ENCODE measurements at regions not wholly inside any gene's neighbourhood (a gene's known extent, or its start where the extent isn't known, plus 50 kb on each side); places are given as distances from the start of the nearest gene placed in this dataset.

DNA sequence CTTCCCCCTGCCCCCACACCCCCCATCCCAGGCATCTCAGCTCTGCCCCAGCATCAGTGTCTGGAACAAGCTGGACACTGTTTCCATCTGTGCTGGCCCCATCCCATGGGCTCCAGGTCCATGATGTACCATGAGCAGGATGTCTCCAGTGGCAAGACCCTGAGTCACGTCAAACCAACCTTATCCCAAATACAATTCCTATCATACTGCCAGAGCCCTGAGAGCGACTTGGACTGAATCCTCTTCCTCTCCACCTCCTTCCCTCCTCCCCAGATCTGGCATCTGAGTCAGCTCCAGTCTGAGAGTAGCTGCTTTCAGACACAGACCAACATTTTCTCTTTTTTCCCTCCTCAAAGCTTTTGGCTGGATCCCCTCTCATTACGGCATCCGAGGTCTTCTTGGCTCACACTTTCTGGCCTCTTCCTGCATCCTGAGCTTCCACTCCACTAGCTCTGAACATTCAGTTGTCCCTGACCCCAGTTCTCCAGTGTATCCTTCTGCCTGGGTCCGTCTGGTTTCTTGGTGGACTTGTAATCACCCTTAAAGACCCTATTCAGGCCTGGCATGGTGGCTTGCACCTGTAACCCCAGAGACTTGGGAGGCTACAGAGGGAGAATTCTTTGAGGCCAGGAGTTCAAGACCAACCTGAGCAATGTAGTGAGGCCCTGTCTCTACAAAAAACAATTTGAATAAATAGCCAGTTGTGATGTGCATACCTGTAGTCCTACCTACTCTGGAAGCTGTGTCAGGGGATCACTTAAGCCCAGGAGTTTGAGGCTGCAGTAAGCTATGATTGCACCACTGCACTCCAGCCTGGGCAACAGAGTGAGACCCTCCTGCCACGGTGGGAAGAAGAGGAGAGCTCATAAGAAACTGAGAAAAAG, 68.3 kb downstream of the ACKR3 start:
- Histone ChIP-seq H3K27me3 (no peaks in the 10 kb centered on the region), H3K4me3 (no peak overlapping the region), H3K36me3 (no peaks in the 10 kb centered on the region), H3K27ac (no peak overlapping the region), H3K4me1 (no peaks in the 10 kb centered on the region), H3K9ac (ENCODE audit: low read depth in 2 of 2, low read length in 2 of 2) (no peak overlapping the region), H3K9me3 (no peaks in the 10 kb centered on the region)
- DNase-seq, result no peak
- TF ChIP-seq, protein P1, sequence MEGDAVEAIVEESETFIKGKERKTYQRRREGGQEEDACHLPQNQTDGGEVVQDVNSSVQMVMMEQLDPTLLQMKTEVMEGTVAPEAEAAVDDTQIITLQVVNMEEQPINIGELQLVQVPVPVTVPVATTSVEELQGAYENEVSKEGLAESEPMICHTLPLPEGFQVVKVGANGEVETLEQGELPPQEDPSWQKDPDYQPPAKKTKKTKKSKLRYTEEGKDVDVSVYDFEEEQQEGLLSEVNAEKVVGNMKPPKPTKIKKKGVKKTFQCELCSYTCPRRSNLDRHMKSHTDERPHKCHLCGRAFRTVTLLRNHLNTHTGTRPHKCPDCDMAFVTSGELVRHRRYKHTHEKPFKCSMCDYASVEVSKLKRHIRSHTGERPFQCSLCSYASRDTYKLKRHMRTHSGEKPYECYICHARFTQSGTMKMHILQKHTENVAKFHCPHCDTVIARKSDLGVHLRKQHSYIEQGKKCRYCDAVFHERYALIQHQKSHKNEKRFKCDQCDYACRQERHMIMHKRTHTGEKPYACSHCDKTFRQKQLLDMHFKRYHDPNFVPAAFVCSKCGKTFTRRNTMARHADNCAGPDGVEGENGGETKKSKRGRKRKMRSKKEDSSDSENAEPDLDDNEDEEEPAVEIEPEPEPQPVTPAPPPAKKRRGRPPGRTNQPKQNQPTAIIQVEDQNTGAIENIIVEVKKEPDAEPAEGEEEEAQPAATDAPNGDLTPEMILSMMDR (IDR thresholded peaks at IDR 0.05), result no peak
- intact Hi-C loops (cut with DNase I), result no loop called here

DNA sequence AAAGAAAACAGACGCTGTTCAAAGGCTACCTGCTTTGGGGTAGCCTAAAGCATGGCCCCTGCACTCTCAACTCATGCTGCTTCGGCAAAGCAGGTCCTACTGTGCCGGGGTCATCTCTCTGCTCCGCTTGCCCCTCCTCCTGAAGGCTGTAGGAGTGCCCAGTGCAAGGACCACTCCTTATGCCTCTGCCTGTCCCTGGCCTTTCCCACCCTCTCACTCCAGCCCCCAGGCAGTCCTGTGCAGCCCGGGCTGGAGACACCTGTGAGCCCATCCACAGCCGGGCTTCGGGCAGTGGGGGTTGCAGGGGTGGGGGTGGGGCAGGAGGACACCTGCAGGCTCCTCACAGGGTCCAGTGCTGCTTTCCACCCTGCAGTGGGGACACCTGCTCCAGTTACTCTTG, 69.1 kb downstream of the ACKR3 start:
- H3K4me3 ChIP-seq, result no peak overlapping the region
- TF ChIP-seq, protein P1 (IDR thresholded peaks at IDR 0.05), result no peak
- H3K27me3 ChIP-seq, result no peaks in the 10 kb centered on the region
- intact Hi-C loops (cut with DNase I), result no loop called here
- DNase-seq, result no peak
- H3K36me3 ChIP-seq, result no peaks in the 10 kb centered on the region
- H3K9ac ChIP-seq (ENCODE audit: low read depth in 2 of 2, low read length in 2 of 2), result no peak overlapping the region
- H3K27ac ChIP-seq, result no peak overlapping the region
- no peaks in the 10 kb centered on the region for H3K9me3 ChIP-seq
- H3K4me1 ChIP-seq, result no peaks in the 10 kb centered on the region

DNA sequence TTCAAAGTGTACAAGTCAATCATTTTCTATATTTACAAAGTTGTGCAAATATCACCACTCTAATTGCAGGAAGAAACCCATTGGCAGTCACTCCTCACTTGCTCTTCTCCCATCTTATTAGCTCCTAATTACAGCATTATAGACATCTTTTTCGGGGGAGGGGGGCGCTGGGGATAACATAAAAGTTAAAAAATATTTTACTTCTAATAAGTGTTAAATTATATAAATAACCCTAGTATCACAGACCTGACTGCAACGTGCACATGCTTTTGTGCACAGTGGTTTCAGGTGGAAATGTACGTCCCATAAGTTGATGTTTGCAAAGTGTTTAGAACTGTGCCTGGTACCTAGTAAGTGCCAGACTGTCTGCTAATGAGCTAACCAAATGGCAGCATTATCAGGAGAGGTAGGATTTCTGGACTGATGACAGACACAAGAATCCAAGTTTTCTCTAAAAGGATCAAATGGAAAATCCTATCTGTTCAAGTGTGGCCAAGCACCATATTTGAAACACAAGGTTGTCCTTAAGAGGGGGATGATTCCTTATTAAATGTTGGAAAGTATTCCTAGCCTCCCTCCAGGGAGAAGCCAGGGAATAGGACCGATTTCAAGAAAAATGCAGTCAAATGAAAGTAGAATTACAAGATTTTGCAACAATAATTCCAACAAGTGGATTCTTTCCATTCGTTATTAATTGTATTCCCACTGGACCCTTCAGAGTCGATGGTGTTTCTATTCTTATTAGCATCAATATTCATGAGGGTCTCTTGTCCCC, 70.0 kb downstream of the ACKR3 start:
- Histone ChIP-seq H3K27ac (no peak overlapping the region), H3K4me3 (no peak overlapping the region), H3K9me3 (no peaks in the 10 kb centered on the region), H3K27me3 (no peaks in the 10 kb centered on the region), H3K9ac (ENCODE audit: low read depth in 2 of 2, low read length in 2 of 2) (no peak overlapping the region), H3K36me3 (no peaks in the 10 kb centered on the region), H3K4me1 (no peaks in the 10 kb centered on the region)
- intact Hi-C loops (cut with DNase I), result no loop called here
- TF ChIP-seq, protein P1 (IDR thresholded peaks at IDR 0.05), result no peak
- no peak for DNase-seq

DNA sequence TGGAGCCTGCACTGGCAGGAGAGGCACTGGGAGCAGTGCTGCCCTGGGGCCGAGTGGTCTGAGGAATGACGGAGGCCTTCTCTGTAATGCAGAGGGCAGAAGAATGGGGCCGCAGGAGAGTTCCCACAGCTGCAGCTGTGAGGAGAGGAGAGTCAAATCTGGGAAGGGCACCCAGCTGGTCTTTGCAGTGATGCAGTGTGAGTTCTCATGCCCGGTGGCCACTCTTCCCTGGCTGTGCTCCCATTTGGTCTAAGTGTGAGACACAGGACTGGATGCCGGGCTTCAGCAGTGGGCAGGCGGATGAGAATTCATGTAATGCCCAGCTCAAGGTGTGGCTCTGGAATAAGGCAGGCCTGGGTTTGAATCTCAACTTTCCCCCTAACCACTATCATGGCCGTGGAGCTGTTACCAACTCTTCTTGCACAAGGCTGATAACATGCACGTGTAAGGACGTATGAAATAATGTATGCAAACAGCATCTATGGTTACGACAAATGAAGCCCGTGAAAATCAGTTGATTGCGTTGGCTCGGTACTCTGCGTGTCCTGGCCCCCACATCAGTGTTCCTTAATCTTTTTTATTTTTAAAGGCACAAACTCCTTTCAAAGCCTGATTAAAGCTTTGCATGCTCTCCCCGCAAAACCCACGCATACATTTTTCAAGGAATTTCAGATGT, 71.6 kb downstream of the ACKR3 start:
- Histone ChIP-seq H3K9me3 (no peaks in the 10 kb centered on the region), H3K27ac (no peak overlapping the region), H3K4me1 (no peaks in the 10 kb centered on the region), H3K4me3 (no peak overlapping the region), H3K9ac (ENCODE audit: low read depth in 2 of 2, low read length in 2 of 2) (no peak overlapping the region), H3K36me3 (no peaks in the 10 kb centered on the region), H3K27me3 (no peaks in the 10 kb centered on the region)
- DNase-seq, result no peak
- TF ChIP-seq, protein P1 (IDR thresholded peaks at IDR 0.05), result no peak
- intact Hi-C loops (cut with DNase I), result no loop called here

DNA sequence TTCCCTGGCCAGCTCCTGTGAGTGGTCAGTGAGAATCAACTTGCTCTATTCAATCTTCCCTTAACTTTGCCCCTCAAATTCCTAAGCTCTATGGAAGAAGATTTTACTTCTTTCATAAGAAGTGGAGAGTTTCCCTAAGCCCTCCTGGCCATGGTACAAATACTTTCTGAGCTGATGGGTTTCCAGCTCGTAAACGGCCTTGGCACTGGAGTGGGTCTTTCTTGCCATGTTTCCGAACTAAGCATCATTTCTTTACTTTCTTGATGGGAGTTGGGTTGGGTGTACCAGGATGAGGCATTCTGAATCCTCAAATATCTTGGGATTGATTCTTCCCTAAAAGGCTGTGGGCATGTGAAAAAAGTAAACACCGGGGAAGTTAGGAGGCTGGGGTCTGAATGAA, 72.5 kb downstream of the ACKR3 start:
- DNase-seq, result no peak
- Histone ChIP-seq H3K4me3 (no peak overlapping the region), H3K36me3 (no peaks in the 10 kb centered on the region), H3K9me3 (no peaks in the 10 kb centered on the region), H3K4me1 (no peaks in the 10 kb centered on the region), H3K27ac (peak overlapping the region; percentile 18), H3K9ac (ENCODE audit: low read depth in 2 of 2, low read length in 2 of 2) (no peak overlapping the region), H3K27me3 (no peaks in the 10 kb centered on the region)
- TF ChIP-seq, protein P1 (IDR thresholded peaks at IDR 0.05), result no peak
- intact Hi-C loops (cut with DNase I), result no loop called here
